ENCODE measurements at regions not wholly inside any gene's neighbourhood (a gene's known extent, or its start where the extent isn't known, plus 50 kb on each side); places are given as distances from the start of the nearest gene placed in this dataset.

- no peaks in the 10 kb centered on the region for H3K36me3 ChIP-seq (ENCODE audit: control insufficient read depth, insufficient read depth, low read length)
- no peaks in the 10 kb centered on the region for H3K9me3 ChIP-seq (ENCODE audit: control insufficient read depth, low read length)
- H3K4me1 ChIP-seq (ENCODE audit: control insufficient read depth, insufficient read depth, low read length), result peaks cover 4% of the 10 kb centered on the region
- H3K4me3 ChIP-seq (ENCODE audit: insufficient read depth, low read depth, low read length), result no peak overlapping the region
- 100% methylated on average over 1 of the region's 2 CpGs; no CpG with 5 or more reads in 1 of the 2 experiments for WGBS, 2 experiments
- H3K27ac ChIP-seq (ENCODE audit: insufficient read depth, low read depth, low read length, poor library complexity, severe bottlenecking), result no peak overlapping the region
- no peaks in the 10 kb centered on the region for H3K27me3 ChIP-seq (ENCODE audit: control insufficient read depth, insufficient read depth, low read length, poor library complexity, severe bottlenecking)
Measured at GRCh38 chr3:176661432-176661964, 535.8 kb downstream of the TBL1XR1 start.

GRCh38 chr3:176655404-176656094 lies 541.7 kb downstream of the TBL1XR1 start:
- Histone ChIP-seq H3K27ac (ENCODE audit: insufficient read depth, low read depth, low read length, poor library complexity, severe bottlenecking) (no peak overlapping the region), H3K27me3 (ENCODE audit: control insufficient read depth, insufficient read depth, low read length, poor library complexity, severe bottlenecking) (no peaks in the 10 kb centered on the region), H3K4me1 (ENCODE audit: control insufficient read depth, insufficient read depth, low read length) (no peaks in the 10 kb centered on the region), H3K9me3 (ENCODE audit: control insufficient read depth, low read length) (no peaks in the 10 kb centered on the region), H3K36me3 (ENCODE audit: control insufficient read depth, insufficient read depth, low read length) (no peaks in the 10 kb centered on the region), H3K4me3 (ENCODE audit: insufficient read depth, low read depth, low read length) (no peak overlapping the region)
- 61 to 66% methylated on average over 5 of the region's 5 CpGs for WGBS, 2 experiments

GRCh38 chr3:176651622-176652021 lies 545.7 kb downstream of the TBL1XR1 start:
- Histone ChIP-seq H3K4me1 (ENCODE audit: control insufficient read depth, insufficient read depth, low read length) (no peaks in the 10 kb centered on the region), H3K4me3 (ENCODE audit: insufficient read depth, low read depth, low read length) (no peak overlapping the region), H3K27ac (ENCODE audit: insufficient read depth, low read depth, low read length, poor library complexity, severe bottlenecking) (no peak overlapping the region), H3K36me3 (ENCODE audit: control insufficient read depth, insufficient read depth, low read length) (no peaks in the 10 kb centered on the region), H3K27me3 (ENCODE audit: control insufficient read depth, insufficient read depth, low read length, poor library complexity, severe bottlenecking) (no peaks in the 10 kb centered on the region), H3K9me3 (ENCODE audit: control insufficient read depth, low read length) (no peaks in the 10 kb centered on the region)
- WGBS, 2 experiments, result 89 to 95% methylated on average over 2 of the region's 3 CpGs

- no peak overlapping the region for H3K27ac ChIP-seq (ENCODE audit: insufficient read depth, low read depth, low read length, poor library complexity, severe bottlenecking)
- no peaks in the 10 kb centered on the region for H3K4me1 ChIP-seq (ENCODE audit: control insufficient read depth, insufficient read depth, low read length)
- no peaks in the 10 kb centered on the region for H3K9me3 ChIP-seq (ENCODE audit: control insufficient read depth, low read length)
- no peaks in the 10 kb centered on the region for H3K27me3 ChIP-seq (ENCODE audit: control insufficient read depth, insufficient read depth, low read length, poor library complexity, severe bottlenecking)
- H3K36me3 ChIP-seq (ENCODE audit: control insufficient read depth, insufficient read depth, low read length), result no peaks in the 10 kb centered on the region
- H3K4me3 ChIP-seq (ENCODE audit: insufficient read depth, low read depth, low read length), result no peak overlapping the region
- WGBS, 2 experiments, result 42 to 52% methylated on average over 2 of the region's 2 CpGs
Measured at GRCh38 chr3:176650478-176650877, 546.8 kb downstream of the TBL1XR1 start.

GRCh38 chr3:176647987-176648386 lies 549.3 kb downstream of the TBL1XR1 start:
- Histone ChIP-seq H3K36me3 (ENCODE audit: control insufficient read depth, insufficient read depth, low read length) (no peaks in the 10 kb centered on the region), H3K4me1 (ENCODE audit: control insufficient read depth, insufficient read depth, low read length) (no peaks in the 10 kb centered on the region), H3K9me3 (ENCODE audit: control insufficient read depth, low read length) (no peaks in the 10 kb centered on the region), H3K27ac (ENCODE audit: insufficient read depth, low read depth, low read length, poor library complexity, severe bottlenecking) (no peak overlapping the region), H3K27me3 (ENCODE audit: control insufficient read depth, insufficient read depth, low read length, poor library complexity, severe bottlenecking) (no peaks in the 10 kb centered on the region), H3K4me3 (ENCODE audit: insufficient read depth, low read depth, low read length) (no peak overlapping the region)

- Histone ChIP-seq H3K27me3 (ENCODE audit: control insufficient read depth, insufficient read depth, low read length, poor library complexity, severe bottlenecking) (no peaks in the 10 kb centered on the region), H3K4me1 (ENCODE audit: control insufficient read depth, insufficient read depth, low read length) (no peaks in the 10 kb centered on the region), H3K4me3 (ENCODE audit: insufficient read depth, low read depth, low read length) (no peak overlapping the region), H3K27ac (ENCODE audit: insufficient read depth, low read depth, low read length, poor library complexity, severe bottlenecking) (no peak overlapping the region), H3K36me3 (ENCODE audit: control insufficient read depth, insufficient read depth, low read length) (no peaks in the 10 kb centered on the region), H3K9me3 (ENCODE audit: control insufficient read depth, low read length) (no peaks in the 10 kb centered on the region)
- 50 to 69% methylated on average over 2 of the region's 2 CpGs for WGBS, 2 experiments
Measured at GRCh38 chr3:176633511-176633910, 563.8 kb downstream of the TBL1XR1 start.

- H3K9me3 ChIP-seq (ENCODE audit: control insufficient read depth, low read length), result no peaks in the 10 kb centered on the region
- H3K27ac ChIP-seq (ENCODE audit: insufficient read depth, low read depth, low read length, poor library complexity, severe bottlenecking), result no peak overlapping the region
- no peaks in the 10 kb centered on the region for H3K27me3 ChIP-seq (ENCODE audit: control insufficient read depth, insufficient read depth, low read length, poor library complexity, severe bottlenecking)
- H3K36me3 ChIP-seq (ENCODE audit: control insufficient read depth, insufficient read depth, low read length), result no peaks in the 10 kb centered on the region
- no peaks in the 10 kb centered on the region for H3K4me1 ChIP-seq (ENCODE audit: control insufficient read depth, insufficient read depth, low read length)
- H3K4me3 ChIP-seq (ENCODE audit: insufficient read depth, low read depth, low read length), result no peak overlapping the region
- WGBS, 2 experiments, result 87 to 92% methylated on average over 6 of the region's 6 CpGs
Measured at GRCh38 chr3:176632925-176633324, 564.4 kb downstream of the TBL1XR1 start.

GRCh38 chr3:176631165-176631564 lies 566.1 kb downstream of the TBL1XR1 start:
- no peaks in the 10 kb centered on the region for H3K9me3 ChIP-seq (ENCODE audit: control insufficient read depth, low read length)
- no peaks in the 10 kb centered on the region for H3K27me3 ChIP-seq (ENCODE audit: control insufficient read depth, insufficient read depth, low read length, poor library complexity, severe bottlenecking)
- no peak overlapping the region for H3K27ac ChIP-seq (ENCODE audit: insufficient read depth, low read depth, low read length, poor library complexity, severe bottlenecking)
- H3K4me3 ChIP-seq (ENCODE audit: insufficient read depth, low read depth, low read length), result no peak overlapping the region
- H3K4me1 ChIP-seq (ENCODE audit: control insufficient read depth, insufficient read depth, low read length), result no peaks in the 10 kb centered on the region
- WGBS, 2 experiments, result 89 to 100% methylated on average over 1 of the region's 1 CpG
- H3K36me3 ChIP-seq (ENCODE audit: control insufficient read depth, insufficient read depth, low read length), result no peaks in the 10 kb centered on the region

- Histone ChIP-seq H3K36me3 (ENCODE audit: control insufficient read depth, insufficient read depth, low read length) (no peaks in the 10 kb centered on the region), H3K4me1 (ENCODE audit: control insufficient read depth, insufficient read depth, low read length) (no peaks in the 10 kb centered on the region), H3K27ac (ENCODE audit: insufficient read depth, low read depth, low read length, poor library complexity, severe bottlenecking) (no peak overlapping the region), H3K27me3 (ENCODE audit: control insufficient read depth, insufficient read depth, low read length, poor library complexity, severe bottlenecking) (no peaks in the 10 kb centered on the region), H3K4me3 (ENCODE audit: insufficient read depth, low read depth, low read length) (no peak overlapping the region), H3K9me3 (ENCODE audit: control insufficient read depth, low read length) (no peaks in the 10 kb centered on the region)
- WGBS, 2 experiments, result 88 to 96% methylated on average over 2 of the region's 2 CpGs
Measured at GRCh38 chr3:176628101-176628639, 569.1 kb downstream of the TBL1XR1 start.

GRCh38 chr3:176623468-176624150 lies 573.7 kb downstream of the TBL1XR1 start:
- no peak overlapping the region for H3K4me3 ChIP-seq (ENCODE audit: insufficient read depth, low read depth, low read length)
- H3K36me3 ChIP-seq (ENCODE audit: control insufficient read depth, insufficient read depth, low read length), result no peaks in the 10 kb centered on the region
- H3K4me1 ChIP-seq (ENCODE audit: control insufficient read depth, insufficient read depth, low read length), result no peaks in the 10 kb centered on the region
- H3K9me3 ChIP-seq (ENCODE audit: control insufficient read depth, low read length), result no peaks in the 10 kb centered on the region
- no peaks in the 10 kb centered on the region for H3K27me3 ChIP-seq (ENCODE audit: control insufficient read depth, insufficient read depth, low read length, poor library complexity, severe bottlenecking)
- H3K27ac ChIP-seq (ENCODE audit: insufficient read depth, low read depth, low read length, poor library complexity, severe bottlenecking), result no peak overlapping the region
- WGBS, 2 experiments, result 91 to 95% methylated on average over 4 of the region's 4 CpGs
